NCI-H524 treated with DMSO at 0.1 percent for 48 hours (cell line): ENCODE measurements at regions not wholly inside any gene's neighbourhood (a gene's known extent, or its start where the extent isn't known, plus 50 kb on each side); places are given as distances from the start of the nearest gene placed in this dataset.
"Not testable (repeated sequence)": the region's sequence is repeated elsewhere in the genome, so short reads cannot be mapped to it uniquely, and the experiment has no call there.

ENCODE experiments used
- DNase-seq: peaks from one replicate; lab custom pipeline; 2025; lab: John Stamatoyannopoulos, UW

DNA sequence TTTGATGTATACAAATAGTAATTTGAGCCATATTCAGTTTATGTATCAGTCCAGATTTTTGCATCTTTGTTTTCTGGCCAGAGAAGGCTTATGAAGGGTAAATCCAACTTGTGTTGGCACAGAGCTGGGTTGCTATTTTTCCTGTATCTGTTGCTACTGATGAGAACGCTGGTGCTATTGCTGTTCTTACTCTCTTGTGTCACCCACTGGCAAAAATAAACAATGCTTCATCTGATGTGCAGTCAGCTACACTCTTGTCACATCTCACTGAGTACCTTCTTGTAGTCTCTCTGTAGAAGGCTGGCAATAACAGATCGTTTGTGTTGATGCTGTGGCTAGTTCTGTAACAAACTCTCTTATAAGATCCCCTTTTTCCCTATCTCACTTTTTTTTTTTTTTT is 323.4 kb downstream of the CDH19 start:
- DNase-seq, result no peak

GRCh38 chr18:66271962-66272361 is 331.9 kb downstream of the CDH19 start:
- no peak for DNase-seq

- DNase-seq, result no peak
These were observed 339.8 kb downstream of the CDH19 start for GRCh38 chr18:66264130-66264529.

- DNase-seq, result no peak
These were observed 349.8 kb downstream of the CDH19 start for GRCh38 chr18:66254121-66254520.

- DNase-seq, result no peak
These were observed 351.2 kb downstream of the CDH19 start for GRCh38 chr18:66252703-66253102.

DNA sequence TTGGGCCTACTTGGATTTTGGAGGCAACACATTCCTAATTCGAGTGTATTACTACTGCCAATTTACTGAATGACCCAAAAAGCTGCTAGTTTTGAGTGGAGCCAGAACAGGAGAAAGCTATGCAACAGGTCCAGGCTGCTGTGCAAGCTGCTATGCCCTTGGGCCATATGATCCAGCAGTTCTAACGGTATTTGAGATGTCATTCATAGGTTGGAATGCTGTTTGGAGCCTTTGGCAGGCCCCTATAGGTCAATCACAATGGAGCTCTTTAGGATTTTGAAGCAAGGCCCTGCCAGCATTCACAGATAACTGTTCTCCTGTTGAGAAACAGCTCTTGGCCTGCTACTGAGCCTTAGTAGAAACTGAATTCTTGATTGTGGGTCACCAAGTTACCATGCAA is 368.7 kb downstream of the CDH19 start:
- DNase-seq, result no peak

- no peak for DNase-seq
These were observed 377.1 kb downstream of the CDH19 start for GRCh38 chr18:66226782-66227181.

DNA sequence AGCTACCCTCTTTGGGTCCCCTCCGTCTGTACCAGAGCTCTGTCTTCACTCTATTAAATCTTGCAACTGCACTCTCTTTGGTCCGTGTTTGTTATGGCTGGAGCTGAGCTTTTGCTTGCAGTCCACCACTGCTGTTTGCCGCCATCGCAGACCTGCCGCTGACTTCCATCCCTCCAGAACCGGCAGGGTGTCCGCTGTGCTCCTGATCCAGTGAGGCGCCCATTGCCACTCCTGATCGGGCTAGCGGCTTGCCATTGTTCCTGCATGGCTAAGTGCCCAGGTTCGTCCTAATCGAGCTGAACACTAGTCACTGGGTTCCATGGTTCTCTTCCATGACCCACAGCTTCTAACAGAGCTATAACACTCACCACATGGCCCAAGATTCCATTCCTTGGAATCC is 380.6 kb downstream of the CDH19 start:
- DNase-seq, result not testable (repeated sequence)

DNA sequence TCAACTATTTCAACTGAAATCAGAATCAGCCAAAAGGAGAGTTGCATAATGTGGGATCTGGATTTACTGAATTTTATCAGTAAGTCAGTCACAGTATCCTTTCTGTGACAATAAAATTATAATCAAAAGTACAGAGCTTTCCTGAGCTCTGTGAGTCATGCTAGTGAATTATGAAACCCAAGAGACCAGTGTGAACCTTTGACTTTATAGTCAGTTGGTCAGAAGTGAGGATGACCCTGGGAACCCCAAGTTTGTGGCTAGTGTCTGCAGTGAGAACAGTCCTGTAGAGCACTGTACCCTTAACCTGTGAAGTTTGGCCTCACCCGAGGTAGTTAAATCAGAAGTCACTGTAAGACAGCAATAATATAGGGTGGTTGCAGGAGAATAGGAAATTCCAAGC is 381.7 kb downstream of the CDH19 start:
- no peak for DNase-seq

GRCh38 chr18:66219817-66220216 is 384.1 kb downstream of the CDH19 start:
- no peak for DNase-seq

DNA sequence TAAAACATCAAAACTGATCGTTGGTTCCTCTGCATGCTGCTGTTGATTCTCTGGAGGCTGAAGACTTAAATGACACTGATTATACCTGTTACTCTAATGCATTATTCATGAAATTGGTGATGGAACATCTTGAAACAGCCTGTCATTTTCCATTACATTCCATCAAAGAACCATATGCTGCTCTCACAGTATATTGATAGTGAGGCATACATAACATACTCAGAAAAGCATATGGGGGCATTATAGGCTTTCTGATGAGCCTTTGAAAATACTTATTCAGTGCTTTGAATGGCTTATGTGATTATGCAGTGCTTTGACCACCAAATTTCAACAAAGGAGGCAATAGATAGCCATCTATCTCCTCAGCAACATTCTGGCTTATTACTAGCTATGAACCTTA is 392.1 kb downstream of the CDH19 start:
- peak; percentile 82 for DNase-seq

- no peak for DNase-seq
These were observed 393.0 kb downstream of the CDH19 start for GRCh38 chr18:66210875-66211274.

DNA sequence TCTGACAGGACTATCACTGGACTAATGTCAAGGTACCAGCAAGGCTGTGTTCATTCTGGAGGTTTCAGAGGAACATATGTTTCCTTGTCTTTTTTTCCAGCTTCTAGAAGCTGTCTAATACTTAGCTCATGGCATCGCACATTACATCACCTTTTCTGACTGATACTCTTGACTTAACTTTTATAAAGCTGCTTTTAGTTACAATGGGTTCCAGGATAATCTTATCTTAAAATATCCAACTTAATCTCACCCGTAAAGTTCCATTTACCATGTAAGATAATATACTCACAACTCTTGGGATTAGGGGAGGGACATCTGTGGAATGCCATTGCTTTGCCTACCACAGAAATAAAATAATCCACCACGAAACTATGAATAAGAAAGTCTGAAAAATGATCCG is 394.2 kb downstream of the CDH19 start:
- no peak for DNase-seq

GRCh38 chr18:66196805-66197204 is 407.1 kb downstream of the CDH19 start:
- DNase-seq, result no peak

DNA sequence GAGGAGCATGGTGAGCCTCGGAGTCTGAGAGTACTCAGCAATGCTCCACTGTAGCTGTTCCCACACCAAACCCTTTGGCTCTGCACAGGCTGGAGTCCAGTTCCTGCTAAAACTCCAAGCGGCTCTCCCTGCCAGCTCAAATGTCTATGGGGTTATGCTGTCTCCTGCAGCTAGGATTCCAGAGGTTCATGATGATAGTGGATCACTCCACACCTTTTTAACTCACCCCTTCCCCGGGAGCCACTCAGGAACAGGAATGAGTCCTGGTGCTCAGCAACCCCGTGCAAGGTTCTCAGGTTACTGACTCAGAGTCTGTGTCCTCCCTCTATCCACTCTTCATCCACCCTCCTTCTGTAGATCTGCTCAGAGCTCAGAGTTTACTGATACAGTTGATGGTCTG is 410.0 kb downstream of the CDH19 start:
- DNase-seq, result no peak

GRCh38 chr18:66193394-66193793 is 410.5 kb downstream of the CDH19 start:
- no peak for DNase-seq

GRCh38 chr18:66168685-66169235 is 417.9 kb downstream of the CDH7 start:
- DNase-seq, result no peak

DNA sequence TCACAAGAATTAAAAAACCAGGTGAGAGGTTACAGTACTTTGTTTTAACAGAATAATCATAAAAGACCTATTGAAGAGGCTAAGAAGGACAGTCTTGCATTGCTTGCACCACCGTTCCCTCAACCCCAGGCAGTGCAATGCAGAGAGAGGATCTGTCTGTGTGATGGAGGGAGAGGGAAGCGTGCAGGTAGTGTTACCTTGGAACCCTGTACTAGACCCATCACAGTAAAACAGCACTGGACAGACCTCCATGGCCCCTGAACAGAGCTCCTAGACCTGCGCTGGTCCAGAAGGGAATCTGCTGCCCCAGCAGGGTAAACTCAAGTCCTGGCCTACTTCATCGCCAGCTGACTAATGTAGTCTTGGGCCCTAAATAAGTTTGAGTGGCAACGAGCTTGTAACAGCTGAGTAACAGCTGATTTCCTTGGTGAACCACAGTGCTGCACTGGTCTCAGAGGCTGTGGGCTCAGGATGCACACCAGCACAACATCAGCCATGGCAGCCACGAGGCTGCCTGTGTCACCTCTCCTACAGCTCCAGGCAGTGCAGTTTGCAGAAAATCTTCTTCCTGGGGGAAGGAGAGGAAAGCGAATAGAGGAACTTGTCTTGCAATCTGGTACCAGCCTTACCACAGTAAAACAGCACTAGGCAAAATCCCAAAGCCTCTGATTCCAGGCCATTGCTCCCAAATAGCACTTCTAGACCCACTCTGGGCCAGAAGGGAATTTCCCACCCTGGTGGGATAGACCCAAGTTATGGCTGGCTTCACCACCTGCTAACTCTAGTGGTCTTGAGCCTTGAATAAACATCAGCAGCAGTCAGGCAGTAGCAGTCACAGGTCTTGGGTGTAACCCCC is 417.2 kb downstream of the CDH7 start:
- no peak for DNase-seq

DNA sequence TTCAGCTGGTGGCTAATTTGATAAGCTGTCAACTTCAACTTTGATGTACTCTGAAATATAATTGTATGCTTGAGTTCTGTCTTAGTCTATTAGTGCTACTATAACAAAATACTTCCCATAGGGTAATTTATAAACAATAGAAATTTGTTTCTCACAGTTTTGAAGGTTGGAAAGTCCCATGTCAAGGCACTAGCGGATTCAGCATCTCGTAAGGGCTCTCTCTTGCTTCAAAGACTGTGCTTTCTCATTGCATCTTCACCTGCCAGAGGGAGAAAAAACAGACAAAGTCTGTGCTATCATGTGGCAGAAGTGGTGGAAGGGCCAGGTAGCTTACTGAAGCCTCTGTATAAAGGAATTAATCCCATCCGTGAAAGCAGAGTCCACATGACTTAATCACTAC is 409.2 kb downstream of the CDH7 start:
- DNase-seq, result no peak

GRCh38 chr18:66159451-66159850 is 408.6 kb downstream of the CDH7 start:
- DNase-seq, result no peak

DNA sequence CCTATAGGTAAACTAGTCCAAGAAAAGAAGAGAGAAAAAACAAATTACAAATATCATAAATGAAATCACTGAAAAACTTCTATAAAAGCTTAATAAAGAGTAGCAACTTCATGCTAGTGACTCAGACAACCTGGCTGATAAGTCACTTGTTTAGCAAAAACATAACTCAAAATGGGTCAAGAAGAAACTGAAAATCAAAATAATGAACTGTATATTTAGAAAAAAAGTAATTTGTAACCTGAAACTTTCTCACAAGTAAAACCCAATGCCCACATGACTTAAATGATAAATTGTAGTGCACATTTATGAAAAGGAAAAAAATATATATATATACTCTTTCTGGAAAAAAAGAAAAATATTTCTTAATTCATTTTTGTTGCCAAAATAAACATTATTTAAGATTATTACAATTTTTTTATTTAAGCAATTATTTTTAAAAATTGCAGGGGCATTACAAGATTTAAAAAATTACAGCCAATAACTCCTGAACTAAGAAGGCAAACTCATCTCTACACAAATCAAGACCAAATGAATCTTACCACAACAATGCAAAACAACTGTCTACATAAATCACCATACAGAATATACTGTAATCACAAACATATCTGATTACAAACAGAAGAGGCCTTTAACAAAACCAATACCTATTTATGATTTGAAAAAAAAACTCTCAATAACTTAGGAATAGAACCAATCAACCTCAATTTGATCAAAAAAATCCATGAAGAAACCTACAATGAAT is 406.3 kb downstream of the CDH7 start:
- no peak for DNase-seq

- DNase-seq, result no peak
These were observed 399.8 kb downstream of the CDH7 start for GRCh38 chr18:66150650-66151049.

- DNase-seq, result no peak
These were observed 392.2 kb downstream of the CDH7 start for GRCh38 chr18:66143029-66143428.
